ENCODE measurements at regions not wholly inside any gene's neighbourhood (a gene's known extent, or its start where the extent isn't known, plus 50 kb on each side); places are given as distances from the start of the nearest gene placed in this dataset.
"Not testable (repeated sequence)": the region's sequence is repeated elsewhere in the genome, so short reads cannot be mapped to it uniquely, and the experiment has no call there.

DNA sequence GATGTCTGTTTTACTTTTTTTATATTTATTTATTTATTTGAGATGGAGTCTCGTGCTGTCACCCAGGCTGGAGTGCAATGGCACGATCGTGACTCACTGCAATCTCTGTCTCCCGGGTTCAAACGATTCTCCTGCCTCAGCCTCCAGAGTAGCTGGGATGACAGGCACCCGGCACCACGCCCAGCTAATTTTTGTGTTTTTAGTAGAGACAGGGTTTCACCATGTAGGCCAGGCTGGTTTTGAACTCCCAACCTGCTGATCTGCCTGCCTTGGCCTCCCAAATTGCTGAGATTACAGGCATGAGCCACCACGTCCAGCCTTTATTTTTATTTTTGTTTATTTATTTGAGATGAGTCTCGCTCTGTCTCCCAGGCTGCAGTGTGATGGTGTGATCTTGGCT, 186.6 kb downstream of the SHOX start:
- TF ChIP-seq EZH2 (IDR thresholded peaks at IDR 0.05; ENCODE audit: borderline replicate concordance, insufficient read depth, low read depth, low read length, poor library complexity, severe bottlenecking) = not testable (repeated sequence)
- TF ChIP-seq, protein P1, sequence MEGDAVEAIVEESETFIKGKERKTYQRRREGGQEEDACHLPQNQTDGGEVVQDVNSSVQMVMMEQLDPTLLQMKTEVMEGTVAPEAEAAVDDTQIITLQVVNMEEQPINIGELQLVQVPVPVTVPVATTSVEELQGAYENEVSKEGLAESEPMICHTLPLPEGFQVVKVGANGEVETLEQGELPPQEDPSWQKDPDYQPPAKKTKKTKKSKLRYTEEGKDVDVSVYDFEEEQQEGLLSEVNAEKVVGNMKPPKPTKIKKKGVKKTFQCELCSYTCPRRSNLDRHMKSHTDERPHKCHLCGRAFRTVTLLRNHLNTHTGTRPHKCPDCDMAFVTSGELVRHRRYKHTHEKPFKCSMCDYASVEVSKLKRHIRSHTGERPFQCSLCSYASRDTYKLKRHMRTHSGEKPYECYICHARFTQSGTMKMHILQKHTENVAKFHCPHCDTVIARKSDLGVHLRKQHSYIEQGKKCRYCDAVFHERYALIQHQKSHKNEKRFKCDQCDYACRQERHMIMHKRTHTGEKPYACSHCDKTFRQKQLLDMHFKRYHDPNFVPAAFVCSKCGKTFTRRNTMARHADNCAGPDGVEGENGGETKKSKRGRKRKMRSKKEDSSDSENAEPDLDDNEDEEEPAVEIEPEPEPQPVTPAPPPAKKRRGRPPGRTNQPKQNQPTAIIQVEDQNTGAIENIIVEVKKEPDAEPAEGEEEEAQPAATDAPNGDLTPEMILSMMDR (IDR thresholded peaks at IDR 0.05) = not testable (repeated sequence)
